Endothelial cell of umbilical vein (primary cell): ENCODE measurements at regions not wholly inside any gene's neighbourhood (a gene's known extent, or its start where the extent isn't known, plus 50 kb on each side); places are given as distances from the start of the nearest gene placed in this dataset.

Experiments used
- BruUV-seq: library from RNA; stranded (reverse); fragments of 400-500 nt; replicated peaks from 2 replicates; lab custom pipeline; 2021; lab: Mats Ljungman, UMichigan
- CTCF ChIA-PET: fragments of 300-600, 350-600 bp; sonication (Branson Sonifier 250); formaldehyde crosslinking; loops from one replicate; lab custom pipeline; 2021; ENCODE audit warnings: antibody characterized with exemption, inconsistent platforms; lab: Charles Lee
- POLR2A ChIA-PET: fragments of 300-600, 350-600 bp; sonication (Branson Sonifier 250); formaldehyde crosslinking; loops from one replicate; lab custom pipeline; 2021; ENCODE audit warnings: antibody characterized with exemption, inconsistent platforms; lab: Charles Lee
- DNase-seq: peaks from one replicate; pipeline ENCODE4 v3.0.0-alpha.2; 2011; ENCODE audit warnings: low read depth, low spot score
- FAIRE-seq: peaks from 2 replicates; lab custom pipeline; 2011; peaks lifted over from hg19 to GRCh38; lab: Jason Lieb, UNC
- H2AFZ ChIP-seq: 2 replicates; pipeline ENCODE4 v1.6.0; 2012; ENCODE audit warnings: low read depth, low read length, control low read depth, inconsistent platforms
- H3K27ac ChIP-seq: 2 replicates; pipeline ENCODE4 v1.5.1; 2011; ENCODE audit warnings: low read depth, mild to moderate bottlenecking, control low read depth, low read length, moderate library complexity; ENCODE audit not compliant: insufficient read depth
- H3K27me3 ChIP-seq, 2 experiments: 2 replicates each; pipeline versions ENCODE4 v1.6.0 to v1.6.1; 2011; ENCODE audit warnings: low read length in 2 of 2, mixed read lengths in 1 of 2; ENCODE audit not compliant: control insufficient read depth in 2 of 2, insufficient read depth in 2 of 2
- H3K36me3 ChIP-seq, 2 experiments: 2 replicates in 1 of 2; 3 replicates in 1 of 2; pipeline ENCODE4 v1.5.1; 2011; ENCODE audit warnings: low read length in 2 of 2, mild to moderate bottlenecking in 1 of 2, moderate library complexity in 1 of 2; ENCODE audit not compliant: control insufficient read depth in 2 of 2, insufficient read depth in 2 of 2; ENCODE audit errors: extremely low read depth in 1 of 2
- H3K4me1 ChIP-seq: 3 replicates; pipeline ENCODE4 v1.5.1; 2011; ENCODE audit warnings: mild to moderate bottlenecking, low read length; ENCODE audit not compliant: control insufficient read depth, insufficient read depth; ENCODE audit errors: extremely low read depth
- H3K4me2 ChIP-seq: 2 replicates; pipeline ENCODE4 v1.6.1; 2011; ENCODE audit warnings: low read length, control low read depth, mixed read lengths; ENCODE audit not compliant: insufficient read depth
- H3K4me3 ChIP-seq, 3 experiments: fragments of 200-600 bp in 1 of 3; sonication (generic), shearing (Covaris generic) in 1 of 3; replicated peaks in 1 of 3; 2 replicates each; pipeline ENCODE4 v1.5.1; 2011 to 2016; ENCODE audit warnings: control low read depth in 3 of 3, low read length in 3 of 3, mild to moderate bottlenecking in 2 of 3, inconsistent platforms in 1 of 3, low read depth in 1 of 3, moderate library complexity in 1 of 3; ENCODE audit not compliant: insufficient read depth in 1 of 3
- H3K79me2 ChIP-seq: 2 replicates; pipeline ENCODE4 v1.6.0; 2012; ENCODE audit warnings: low read length, inconsistent platforms; ENCODE audit not compliant: control insufficient read depth, insufficient read depth
- H3K9ac ChIP-seq: replicated peaks from 2 replicates; pipeline ENCODE3; 2011; ENCODE audit warnings: low read length, control low read depth; ENCODE audit not compliant: insufficient read depth; ENCODE audit errors: extremely low read depth
- H3K9me1 ChIP-seq: replicated peaks from 3 replicates; pipeline ENCODE4 v1.6.0; 2011; ENCODE audit warnings: mild to moderate bottlenecking, low read length; ENCODE audit not compliant: control insufficient read depth, insufficient read depth; ENCODE audit errors: extremely low read depth
- H3K9me3 ChIP-seq: replicated peaks from 2 replicates; pipeline ENCODE4 v1.5.1; 2012; ENCODE audit warnings: low read length, inconsistent platforms; ENCODE audit not compliant: control insufficient read depth, insufficient read depth
- H4K20me1 ChIP-seq: replicated peaks from 2 replicates; pipeline ENCODE3; 2011; ENCODE audit warnings: mild to moderate bottlenecking, low read length; ENCODE audit not compliant: control insufficient read depth, insufficient read depth; ENCODE audit errors: extremely low read depth
- dilution Hi-C: fragments of 300-500 bp; cut with MboI; formaldehyde crosslinking; loops from one replicate; pipeline ENCODE4 v1.15.0; 2019; ENCODE audit warnings: low sequenced_read_pairs; ENCODE audit not compliant: extremely low pct_ligation_motif_present
- intact Hi-C: fragments of 100-400 bp; cut with micrococcal nuclease; formaldehyde crosslinking; loops from one replicate; pipeline ENCODE4 v1.10.0; 2022
- TF ChIP-seq, protein P1 (sequence below), 2 donors: IDR thresholded peaks; 1 replicate in 1 of 2; 2 replicates in 1 of 2; pipeline ENCODE4 v1.5.1; 2011; ENCODE audit warnings: low read length in 2 of 2, mild to moderate bottlenecking in 2 of 2, moderate library complexity in 2 of 2, control low read depth in 1 of 2, inconsistent platforms in 1 of 2, low read depth in 1 of 2; ENCODE audit not compliant: insufficient read depth in 1 of 2; ENCODE audit errors: extremely low read depth in 1 of 2

DNA sequence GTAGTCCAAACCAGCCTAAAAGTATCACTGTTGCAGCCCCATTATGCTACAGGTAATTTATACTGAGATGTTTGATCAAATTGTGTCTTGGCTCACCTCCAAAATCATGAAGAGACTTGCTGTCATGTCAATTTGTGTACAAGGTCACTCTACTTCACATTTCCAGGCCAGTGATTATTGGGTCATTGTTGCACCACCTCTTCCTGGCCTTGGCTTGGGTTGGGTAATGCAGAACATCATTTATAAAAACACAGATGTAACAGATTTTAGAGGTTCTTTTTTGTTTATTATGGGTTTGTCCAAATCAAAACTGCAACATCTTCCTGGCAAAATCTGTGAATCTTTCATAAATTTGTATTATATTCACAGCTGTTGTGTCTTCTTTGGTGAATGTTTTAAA is 459.5 kb downstream of the ANKRD50 start:
- FAIRE-seq = no peak
- POLR2A ChIA-PET = no interaction called here

More for the DNA sequence above, 459.5 kb downstream of the ANKRD50 start:
- Histone ChIP-seq H3K9me3 (no peaks in the 10 kb centered on the region), H3K4me3 (no peak overlapping the region), H2AFZ (no peak overlapping the region), H3K79me2 (no peaks in the 10 kb centered on the region), H4K20me1 (no peaks in the 10 kb centered on the region), H3K27ac (no peak overlapping the region), H3K36me3 (no peaks in the 10 kb centered on the region), H3K4me2 (no peak overlapping the region), H3K9me1 (no peaks in the 10 kb centered on the region), H3K27me3 (no peaks in the 10 kb centered on the region), H3K4me1 (no peaks in the 10 kb centered on the region), H3K9ac (no peak overlapping the region)
- dilution Hi-C loops (no loop called here), intact Hi-C loops (no loop called here)
- no peak for DNase-seq
- CTCF ChIA-PET = interaction anchor here (1.3 kb wide), 1 partner anchor 28 kb away, joined by 4 read pairs; no protein-coding TSS in a partner anchor
- BruUV-seq = no TSS peak
- TF ChIP-seq, protein P1, sequence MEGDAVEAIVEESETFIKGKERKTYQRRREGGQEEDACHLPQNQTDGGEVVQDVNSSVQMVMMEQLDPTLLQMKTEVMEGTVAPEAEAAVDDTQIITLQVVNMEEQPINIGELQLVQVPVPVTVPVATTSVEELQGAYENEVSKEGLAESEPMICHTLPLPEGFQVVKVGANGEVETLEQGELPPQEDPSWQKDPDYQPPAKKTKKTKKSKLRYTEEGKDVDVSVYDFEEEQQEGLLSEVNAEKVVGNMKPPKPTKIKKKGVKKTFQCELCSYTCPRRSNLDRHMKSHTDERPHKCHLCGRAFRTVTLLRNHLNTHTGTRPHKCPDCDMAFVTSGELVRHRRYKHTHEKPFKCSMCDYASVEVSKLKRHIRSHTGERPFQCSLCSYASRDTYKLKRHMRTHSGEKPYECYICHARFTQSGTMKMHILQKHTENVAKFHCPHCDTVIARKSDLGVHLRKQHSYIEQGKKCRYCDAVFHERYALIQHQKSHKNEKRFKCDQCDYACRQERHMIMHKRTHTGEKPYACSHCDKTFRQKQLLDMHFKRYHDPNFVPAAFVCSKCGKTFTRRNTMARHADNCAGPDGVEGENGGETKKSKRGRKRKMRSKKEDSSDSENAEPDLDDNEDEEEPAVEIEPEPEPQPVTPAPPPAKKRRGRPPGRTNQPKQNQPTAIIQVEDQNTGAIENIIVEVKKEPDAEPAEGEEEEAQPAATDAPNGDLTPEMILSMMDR (IDR thresholded peaks at IDR 0.05; ENCODE audit: extremely low read depth in 1 of 2, insufficient read depth in 1 of 2, low read depth in 1 of 2, low read length in 2 of 2) = no peak
